ENCODE measurements at regions not wholly inside any gene's neighbourhood (a gene's known extent, or its start where the extent isn't known, plus 50 kb on each side); places are given as distances from the start of the nearest gene placed in this dataset.

DNA sequence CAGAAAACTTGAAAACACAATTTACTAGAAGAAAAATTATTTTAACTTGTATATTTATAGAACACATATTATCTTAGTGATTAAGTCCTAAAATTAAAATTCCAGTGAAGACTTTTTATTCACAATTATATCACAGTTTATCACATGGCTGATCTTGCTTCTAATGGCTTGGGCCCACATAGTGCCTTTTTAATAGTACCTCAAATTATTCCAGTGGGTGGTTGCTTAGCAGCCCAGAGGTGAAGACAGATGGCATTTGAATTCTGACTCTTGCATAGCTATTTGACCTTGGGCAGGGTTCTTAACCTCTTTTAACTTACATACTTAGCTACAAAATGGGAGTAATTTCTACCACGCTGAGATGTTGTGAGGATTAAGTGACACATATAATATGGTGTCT lies 214.7 kb upstream of the SGO1 start:
- Histone ChIP-seq H3K27ac (ENCODE audit: control insufficient read depth, insufficient read depth) (no peak overlapping the region), H3K4me1 (ENCODE audit: control insufficient read depth, insufficient read depth, low read length) (no peaks in the 10 kb centered on the region), H2AFZ (ENCODE audit: control insufficient read depth, low read depth, low read length) (no peak overlapping the region), H3K36me3 (ENCODE audit: control insufficient read depth in 2 of 2, insufficient read depth in 2 of 2, low read length in 1 of 2) (no peaks in the 10 kb centered on the region), H3K27me3 (replicated peaks in 1 of 2; ENCODE audit: control insufficient read depth in 2 of 2, insufficient read depth in 2 of 2, low read length in 1 of 2) (no peaks in the 10 kb centered on the region), H3K9me3 (replicated peaks; ENCODE audit: control insufficient read depth, insufficient read depth, low read length) (no peaks in the 10 kb centered on the region), H3K79me2 (ENCODE audit: control insufficient read depth, insufficient read depth, low read length) (no peaks in the 10 kb centered on the region), H4K20me1 (ENCODE audit: control insufficient read depth, insufficient read depth) (no peaks in the 10 kb centered on the region), H3K4me3 (no peak overlapping the region), H3K9ac (ENCODE audit: control insufficient read depth, insufficient read depth, low read length) (no peak overlapping the region), H3K4me2 (ENCODE audit: control insufficient read depth, insufficient read depth) (no peak overlapping the region)
- intact Hi-C loops (cut with micrococcal nuclease; ENCODE audit: unreplicated experiment) (no loop called here), in situ Hi-C loops (cut with MboI) (no loop called here)
- ChIA-PET RAD21 (ENCODE audit: unreplicated experiment) (no interaction called here), POLR2A (no interaction called here), SMC1A (ENCODE audit: uncharacterized antibody, unreplicated experiment) (interaction anchor here (0.5 kb wide), 1 partner anchor 284 kb away, joined by 3 read pairs; no protein-coding TSS in a partner anchor), CTCF (no interaction called here)
- BruUV-seq (replicated peaks), result no TSS peak
- FAIRE-seq, result no peak
- no peak for DNase-seq (ENCODE audit: low read depth, low spot score)
- WGBS (ENCODE audit: insufficient coverage, insufficient replicate concordance, low lambda C conversion rate, missing lambda C conversion rate), result 0% methylated on average over 1 of the region's 1 CpG
- no peak for ATAC-seq
- TF ChIP-seq TBL1XR1 (IDR thresholded peaks at IDR 0.05; ENCODE audit: low read depth, low read length), result no peak
- TF ChIP-seq TCF7 (IDR thresholded peaks at IDR 0.05; ENCODE audit: borderline replicate concordance), result no peak
- TF ChIP-seq HCFC1 (IDR thresholded peaks at IDR 0.05; ENCODE audit: low read length), result no peak
- TF ChIP-seq TCF3 (IDR thresholded peaks at IDR 0.05; ENCODE audit: borderline replicate concordance, insufficient read depth, low read depth, low read length), result no peak
- TF ChIP-seq RAD21 (IDR thresholded peaks at IDR 0.05; ENCODE audit: insufficient read depth, low read depth, low read length), result no peak

DNA sequence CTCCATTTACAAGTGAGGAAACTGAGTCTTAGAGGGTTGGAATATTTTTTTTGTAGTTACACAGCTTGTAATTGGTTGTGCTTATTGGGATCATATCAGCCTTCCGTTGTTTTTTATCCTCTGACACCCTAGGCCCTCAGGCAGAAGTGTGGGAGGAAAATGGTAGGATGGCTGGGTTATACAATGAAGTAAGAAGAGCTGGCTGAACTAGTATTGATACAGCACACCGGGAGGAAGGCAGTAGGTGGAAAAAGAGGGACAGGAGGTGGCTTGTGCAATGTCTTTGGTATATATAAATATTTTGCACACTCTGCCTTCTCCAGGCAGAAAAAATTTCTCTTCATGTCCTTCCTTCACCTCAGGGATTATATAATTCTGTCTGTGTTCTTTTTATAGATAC lies 214.3 kb upstream of the SGO1 start:
- ChIA-PET CTCF (no interaction called here), POLR2A (no interaction called here), SMC1A (ENCODE audit: uncharacterized antibody, unreplicated experiment) (interaction anchor here (0.5 kb wide), 1 partner anchor 285 kb away, joined by 3 read pairs; no protein-coding TSS in a partner anchor), RAD21 (ENCODE audit: unreplicated experiment) (no interaction called here)
- H3K9ac ChIP-seq (ENCODE audit: control insufficient read depth, insufficient read depth, low read length), result no peak overlapping the region
- 0% methylated on average over 2 of the region's 2 CpGs for WGBS (ENCODE audit: insufficient coverage, insufficient replicate concordance, low lambda C conversion rate, missing lambda C conversion rate)
- no peaks in the 10 kb centered on the region for H3K36me3 ChIP-seq (ENCODE audit: control insufficient read depth in 2 of 2, insufficient read depth in 2 of 2, low read length in 1 of 2)
- H4K20me1 ChIP-seq (ENCODE audit: control insufficient read depth, insufficient read depth), result no peaks in the 10 kb centered on the region
- FAIRE-seq (no peak), DNase-seq (ENCODE audit: low read depth, low spot score) (no peak), ATAC-seq (no peak)
- H3K4me3 ChIP-seq, result no peak overlapping the region
- H3K9me3 ChIP-seq (replicated peaks; ENCODE audit: control insufficient read depth, insufficient read depth, low read length), result no peaks in the 10 kb centered on the region
- in situ Hi-C loops (cut with MboI), result no loop called here
- no peak overlapping the region for H3K27ac ChIP-seq (ENCODE audit: control insufficient read depth, insufficient read depth)
- no peaks in the 10 kb centered on the region for H3K79me2 ChIP-seq (ENCODE audit: control insufficient read depth, insufficient read depth, low read length)
- intact Hi-C loops (cut with micrococcal nuclease; ENCODE audit: unreplicated experiment), result no loop called here
- no TSS peak for BruUV-seq (replicated peaks)
- H3K4me1 ChIP-seq (ENCODE audit: control insufficient read depth, insufficient read depth, low read length), result no peaks in the 10 kb centered on the region
- H2AFZ ChIP-seq (ENCODE audit: control insufficient read depth, low read depth, low read length), result no peak overlapping the region
- H3K27me3 ChIP-seq (replicated peaks in 1 of 2; ENCODE audit: control insufficient read depth in 2 of 2, insufficient read depth in 2 of 2, low read length in 1 of 2), result no peaks in the 10 kb centered on the region
- no peak overlapping the region for H3K4me2 ChIP-seq (ENCODE audit: control insufficient read depth, insufficient read depth)
- TF ChIP-seq JUND (IDR thresholded peaks at IDR 0.05; ENCODE audit: low read depth, low read length), result no peak
- no peak for TF ChIP-seq MYB (IDR thresholded peaks at IDR 0.05; ENCODE audit: borderline replicate concordance, low read depth, low read length)
- TF ChIP-seq FOXK2 (IDR thresholded peaks at IDR 0.05), result no peak
- no peak for TF ChIP-seq SKIL (IDR thresholded peaks at IDR 0.05; ENCODE audit: low read depth, poor library complexity, severe bottlenecking)
- TF ChIP-seq YY1 (IDR thresholded peaks at IDR 0.05; ENCODE audit: low read depth, low read length), result no peak
- no peak for TF ChIP-seq ZNF24 (IDR thresholded peaks at IDR 0.05)
- TF ChIP-seq ZNF274 (IDR thresholded peaks at IDR 0.05; ENCODE audit: insufficient read depth, insufficient read length), result no peak
- TF ChIP-seq RELB (IDR thresholded peaks at IDR 0.05; ENCODE audit: low read depth), result no peak
- TF ChIP-seq ESRRA (IDR thresholded peaks at IDR 0.05; ENCODE audit: low read length), result no peak
- TF ChIP-seq DPF2 (IDR thresholded peaks at IDR 0.05), result no peak
- no peak for TF ChIP-seq LARP7 (IDR thresholded peaks at IDR 0.05)
- TF ChIP-seq ASH2L (IDR thresholded peaks at IDR 0.05; ENCODE audit: borderline replicate concordance, low read depth), result no peak
